Cardiac fibroblast (primary cell): ENCODE measurements at regions not wholly inside any gene's neighbourhood (a gene's known extent, or its start where the extent isn't known, plus 50 kb on each side); places are given as distances from the start of the nearest gene placed in this dataset.
"Not testable (repeated sequence)": the region's sequence is repeated elsewhere in the genome, so short reads cannot be mapped to it uniquely, and the experiment has no call there.

Experiments
- DNase-seq, 2 donors: peaks; one replicate each; pipeline versions ENCODE4 v3.0.0 to v3.0.0-alpha.2; 2010; ENCODE audit warnings: low read depth in 2 of 2
- H3K4me3 ChIP-seq, 2 donors: replicated peaks in 1 of 2; 1 replicate in 1 of 2; 2 replicates in 1 of 2; pipeline ENCODE4 v1.5.1; 2011; ENCODE audit warnings: low read depth in 2 of 2, low read length in 2 of 2, mild to moderate bottlenecking in 2 of 2, moderate library complexity in 1 of 2
- CTCF ChIP-seq: IDR thresholded peaks from one replicate; pipeline ENCODE4 v1.5.1; 2011; ENCODE audit warnings: low read depth, mild to moderate bottlenecking, low read length, inconsistent platforms

GRCh38 chr17:62139141-62139540 is 74.1 kb upstream of the MED13 start:
- no peak overlapping the region for H3K4me3 ChIP-seq

GRCh38 chr17:62138676-62139121 is 73.6 kb upstream of the MED13 start:
- peak overlapping the region in 1 of 2 donors; percentile 3 for H3K4me3 ChIP-seq
- DNase-seq, result peak in 1 of 2 donors; percentile 4

More at GRCh38 chr17:62139141-62139540, 74.1 kb upstream of the MED13 start:
- no peak for TF ChIP-seq CTCF
- DNase-seq, result no peak

- DNase-seq, result not testable (repeated sequence)
- H3K4me3 ChIP-seq, result peak overlapping the region in 1 of 2 donors; percentile 3
Measured at GRCh38 chr17:62137734-62138624, 72.9 kb upstream of the MED13 start.

GRCh38 chr17:62137013-62137733 is 72.1 kb upstream of the MED13 start:
- DNase-seq, H3K4me3 ChIP-seq: not testable (repeated sequence)

- no peak for DNase-seq
- TF ChIP-seq CTCF, result no peak
Measured at GRCh38 chr17:62135742-62136141, 70.7 kb upstream of the MED13 start.

DNA sequence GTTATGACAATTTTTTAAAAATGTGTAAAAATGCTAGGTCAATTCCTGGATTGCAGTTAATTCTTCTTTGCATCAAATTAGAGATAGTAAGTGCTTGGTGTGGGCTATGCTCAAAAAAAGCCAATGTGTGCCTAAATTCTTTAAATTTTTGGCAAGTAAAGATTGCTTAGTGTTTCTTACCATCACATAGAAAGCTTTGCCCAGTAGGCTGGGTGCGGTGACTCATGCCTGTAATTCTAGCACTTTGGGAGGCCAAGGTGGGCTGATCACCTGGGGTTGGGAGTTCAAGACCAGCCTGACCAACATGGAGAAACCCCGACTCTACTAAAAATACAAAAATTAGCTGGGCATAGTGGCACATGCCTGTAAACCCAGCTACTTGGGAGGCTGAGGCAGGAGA is 70.0 kb upstream of the MED13 start:
- H3K4me3 ChIP-seq, result not testable (repeated sequence)
- DNase-seq, result peak in 1 of 2 donors; percentile 3

More at GRCh38 chr17:62135742-62136141, 70.7 kb upstream of the MED13 start:
- H3K4me3 ChIP-seq, result no peak overlapping the region

DNA sequence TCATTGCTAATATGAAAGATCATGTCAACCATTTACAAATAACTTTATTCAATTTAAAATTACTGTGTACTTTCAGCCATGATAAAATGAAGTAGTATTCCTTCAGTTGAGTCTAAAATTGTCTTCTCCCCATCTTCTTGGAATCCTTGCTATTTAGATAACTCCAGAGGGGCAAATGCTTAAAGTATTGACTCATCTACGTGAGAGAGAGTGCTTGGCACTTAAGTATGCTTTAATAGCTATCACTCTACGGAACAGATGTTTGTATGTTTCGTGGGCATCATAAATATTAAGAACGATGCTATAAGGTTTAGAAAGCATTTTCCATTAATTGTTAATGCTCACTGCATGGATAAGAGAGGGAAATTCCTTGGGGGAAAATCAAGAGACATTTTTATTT is 69.3 kb upstream of the MED13 start:
- TF ChIP-seq CTCF, result no peak
- peak in 1 of 2 donors; percentile 27 for DNase-seq
- H3K4me3 ChIP-seq, result no peak overlapping the region

GRCh38 chr17:62131271-62131670 is 66.2 kb upstream of the MED13 start:
- not testable (repeated sequence) for DNase-seq, H3K4me3 ChIP-seq

- H3K4me3 ChIP-seq, result no peak overlapping the region
- no peak for TF ChIP-seq CTCF
- no peak for DNase-seq
Measured at GRCh38 chr17:62130739-62131138, 65.7 kb upstream of the MED13 start.
